Smooth muscle cell (in vitro differentiated cells): ENCODE measurements at regions not wholly inside any gene's neighbourhood (a gene's known extent, or its start where the extent isn't known, plus 50 kb on each side); places are given as distances from the start of the nearest gene placed in this dataset.

Source experiments
- DNase-seq: peaks from one replicate; lab custom pipeline; 2025; ENCODE audit not compliant: unreplicated experiment; lab: John Stamatoyannopoulos, UW
- H2AFZ ChIP-seq: fragments of 200-600 bp; sonication (generic); 2 replicates; pipeline ENCODE4 v1.6.0; 2016; ENCODE audit warnings: antibody characterized with exemption, low read depth, mild to moderate bottlenecking
- H3F3A ChIP-seq: fragments of 200-600 bp; sonication (generic); 2 replicates; pipeline ENCODE4 v1.6.0; 2017; ENCODE audit warnings: antibody characterized with exemption, low read depth
- H3K27ac ChIP-seq: fragments of 200-600 bp; sonication (generic); 2 replicates; pipeline ENCODE4 v1.5.1; 2016; ENCODE audit warnings: low read depth, mild to moderate bottlenecking
- H3K27me3 ChIP-seq: fragments of 200-600 bp; sonication (generic); 2 replicates; pipeline ENCODE4 v1.6.1; 2016; ENCODE audit warnings: low read depth, mild to moderate bottlenecking
- H3K36me3 ChIP-seq: fragments of 200-600 bp; sonication (generic); 2 replicates; pipeline ENCODE4 v1.5.1; 2016; ENCODE audit warnings: low read depth
- H3K4me1 ChIP-seq: fragments of 200-600 bp; sonication (generic); 2 replicates; pipeline ENCODE4 v1.5.1; 2016; ENCODE audit warnings: low read depth
- H3K4me2 ChIP-seq: fragments of 200-600 bp; sonication (generic); 2 replicates; pipeline ENCODE4 v1.6.0; 2016; ENCODE audit warnings: mild to moderate bottlenecking
- H3K4me3 ChIP-seq: fragments of 200-600 bp; sonication (generic); 2 replicates; pipeline ENCODE4 v1.5.1; 2016; ENCODE audit warnings: mild to moderate bottlenecking
- H3K79me2 ChIP-seq: fragments of 200-600 bp; sonication (generic); 2 replicates; pipeline ENCODE4 v1.6.0; 2016; ENCODE audit warnings: low read depth, mild to moderate bottlenecking
- H3K9ac ChIP-seq: fragments of 200-600 bp; sonication (generic); 2 replicates; pipeline ENCODE4 v1.6.0; 2016; ENCODE audit warnings: low read depth
- H3K9me3 ChIP-seq: fragments of 200-600 bp; sonication (generic); replicated peaks from 2 replicates; pipeline ENCODE4 v1.5.1; 2016; ENCODE audit warnings: low read depth
- H4K20me1 ChIP-seq: fragments of 200-600 bp; sonication (generic); 2 replicates; pipeline ENCODE4 v1.6.0; 2016; ENCODE audit warnings: low read depth
- CTCF ChIP-seq: fragments of 200-600 bp; sonication (generic); IDR thresholded peaks from 2 replicates; pipeline ENCODE4 v1.5.1; 2017; ENCODE audit warnings: borderline replicate concordance, mild to moderate bottlenecking, antibody characterized with exemption; ENCODE audit not compliant: insufficient read depth, poor library complexity, severe bottlenecking
- WGBS: methylation state at CpG from one replicate; pipeline ENCODE4 v1.1.7; 2016; ENCODE audit warnings: low lambda C conversion rate; 5-methylcytosine and 5-hydroxymethylcytosine counted together

GRCh38 chr13:26463848-26464247 is 93.6 kb upstream of the WASF3 start:
- no peaks in the 10 kb centered on the region for H3K36me3 ChIP-seq
- H3K4me1 ChIP-seq, result no peaks in the 10 kb centered on the region
- H2AFZ ChIP-seq, result no peak overlapping the region
- H3K27ac ChIP-seq, result no peak overlapping the region
- TF ChIP-seq CTCF, result no peak
- no peak overlapping the region for H3K4me3 ChIP-seq
- H4K20me1 ChIP-seq, result no peaks in the 10 kb centered on the region
- 81% methylated on average over 5 of the region's 5 CpGs for WGBS
- H3F3A ChIP-seq, result no peaks in the 10 kb centered on the region
- no peaks in the 10 kb centered on the region for H3K79me2 ChIP-seq
- H3K9me3 ChIP-seq, result no peaks in the 10 kb centered on the region
- H3K4me2 ChIP-seq, result no peak overlapping the region
- H3K9ac ChIP-seq, result no peak overlapping the region
- no peaks in the 10 kb centered on the region for H3K27me3 ChIP-seq
- DNase-seq, result no peak

- no peak overlapping the region for H2AFZ ChIP-seq
- no peaks in the 10 kb centered on the region for H4K20me1 ChIP-seq
- H3K36me3 ChIP-seq, result no peaks in the 10 kb centered on the region
- no peak overlapping the region for H3K4me2 ChIP-seq
- H3K9ac ChIP-seq, result no peak overlapping the region
- no peak for DNase-seq
- no peak for TF ChIP-seq CTCF
- WGBS, result 95% methylated on average over 12 of the region's 12 CpGs
- H3K27me3 ChIP-seq, result no peaks in the 10 kb centered on the region
- H3K4me1 ChIP-seq, result no peaks in the 10 kb centered on the region
- H3K9me3 ChIP-seq, result no peaks in the 10 kb centered on the region
- no peaks in the 10 kb centered on the region for H3K79me2 ChIP-seq
- no peak overlapping the region for H3K4me3 ChIP-seq
- no peaks in the 10 kb centered on the region for H3F3A ChIP-seq
- H3K27ac ChIP-seq, result no peak overlapping the region
Measured at GRCh38 chr13:26465514-26465913, 92.0 kb upstream of the WASF3 start.

GRCh38 chr13:26465954-26466353 is 91.5 kb upstream of the WASF3 start:
- no peak overlapping the region for H2AFZ ChIP-seq

More at GRCh38 chr13:26465954-26466353, 91.5 kb upstream of the WASF3 start:
- Histone ChIP-seq H3K79me2 (no peaks in the 10 kb centered on the region), H3K27ac (no peak overlapping the region), H3K36me3 (no peaks in the 10 kb centered on the region), H3K9ac (no peak overlapping the region), H3F3A (no peaks in the 10 kb centered on the region), H3K4me2 (no peak overlapping the region), H4K20me1 (no peaks in the 10 kb centered on the region), H3K9me3 (no peaks in the 10 kb centered on the region), H3K27me3 (no peaks in the 10 kb centered on the region), H3K4me3 (no peak overlapping the region), H3K4me1 (no peaks in the 10 kb centered on the region)
- DNase-seq, result no peak
- no peak for TF ChIP-seq CTCF
